Jurkat, Clone E6-1 (cell line): ENCODE measurements at regions not wholly inside any gene's neighbourhood (a gene's known extent, or its start where the extent isn't known, plus 50 kb on each side); places are given as distances from the start of the nearest gene placed in this dataset.

ENCODE experiments used
- DNase-seq: peaks from one replicate; pipeline ENCODE4 v3.0.0-alpha.2; 2011; ENCODE audit warnings: low read depth, low spot score
- H3K4me3 ChIP-seq: 2 replicates; pipeline ENCODE4 v1.5.1; 2011; ENCODE audit warnings: mild to moderate bottlenecking, low read length, control low read depth, moderate library complexity

DNA sequence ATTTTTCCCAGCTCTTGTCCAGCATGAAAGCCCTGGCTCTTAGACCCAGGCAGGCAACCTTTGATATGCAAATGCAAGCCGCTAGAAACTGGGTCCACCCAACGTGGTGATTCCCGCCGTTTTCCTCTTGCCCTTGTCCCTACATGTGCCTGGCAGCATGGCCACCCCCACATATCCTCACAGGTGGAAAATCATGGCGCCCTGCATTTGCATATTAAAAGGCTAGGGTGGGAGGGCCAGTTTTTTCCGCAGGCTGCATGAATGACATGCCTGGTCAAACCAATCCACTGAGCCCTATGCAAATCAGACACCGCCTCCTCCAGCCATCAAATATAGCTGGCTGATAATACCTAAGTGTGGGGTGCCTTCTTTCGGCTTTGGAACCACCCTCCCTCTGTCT, 1091.8 kb upstream of the NXPH2 start:
- H3K4me3 ChIP-seq: no peak overlapping the region
- DNase-seq: no peak

DNA sequence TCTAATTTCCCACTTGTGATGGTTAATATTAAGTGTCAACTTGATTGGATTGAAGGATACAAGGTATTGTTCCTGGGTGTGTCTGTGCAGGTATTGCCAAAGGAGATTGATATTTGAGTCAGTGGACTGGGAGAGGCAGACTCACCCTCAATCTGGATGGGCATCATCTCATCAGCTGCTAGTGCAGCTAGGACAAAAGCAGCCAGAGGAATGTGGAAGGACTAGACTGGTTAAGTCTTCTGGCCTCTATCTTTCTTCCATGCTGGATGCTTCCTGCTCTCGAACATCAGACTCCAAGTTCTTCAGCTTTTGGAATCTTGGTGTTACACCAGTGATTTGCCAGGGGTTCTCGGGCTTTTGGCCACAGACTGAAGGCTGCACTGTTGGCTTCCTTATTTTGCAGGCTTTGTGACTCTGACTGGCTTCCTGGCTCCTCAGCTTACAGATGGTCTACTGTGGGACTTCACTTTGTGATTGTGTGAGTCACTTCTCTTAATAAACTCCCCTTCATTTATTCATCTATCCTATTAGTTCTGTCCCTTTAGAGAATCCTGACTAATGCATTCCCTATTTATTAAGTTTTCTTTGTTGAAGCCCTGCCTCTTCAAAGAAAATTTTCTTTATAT, 1087.5 kb upstream of the NXPH2 start:
- DNase-seq: no peak
- H3K4me3 ChIP-seq: no peak overlapping the region

DNA sequence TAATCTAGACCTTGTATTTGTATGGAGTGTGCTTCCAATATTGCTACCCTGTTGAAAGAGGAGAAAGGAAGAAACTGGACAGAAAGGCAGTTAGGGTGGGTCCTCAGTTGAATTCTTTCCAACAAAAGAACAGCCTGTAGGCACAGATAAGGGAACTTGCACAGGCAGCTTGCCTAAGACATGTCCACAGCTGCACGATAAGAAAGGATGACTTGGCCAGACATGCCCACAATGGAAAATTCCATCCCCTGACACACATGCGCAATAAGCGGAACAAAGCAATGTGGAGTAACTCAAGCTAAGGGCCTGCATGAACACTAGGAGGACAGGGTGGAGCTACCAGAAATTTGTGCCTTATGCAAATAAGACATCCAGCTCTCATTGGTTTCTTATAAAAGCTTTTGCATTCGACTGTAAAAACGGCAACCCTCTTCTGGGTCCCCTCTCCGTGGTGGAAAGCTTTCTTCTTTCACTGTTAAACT, 1084.7 kb upstream of the NXPH2 start:
- DNase-seq: no peak

DNA sequence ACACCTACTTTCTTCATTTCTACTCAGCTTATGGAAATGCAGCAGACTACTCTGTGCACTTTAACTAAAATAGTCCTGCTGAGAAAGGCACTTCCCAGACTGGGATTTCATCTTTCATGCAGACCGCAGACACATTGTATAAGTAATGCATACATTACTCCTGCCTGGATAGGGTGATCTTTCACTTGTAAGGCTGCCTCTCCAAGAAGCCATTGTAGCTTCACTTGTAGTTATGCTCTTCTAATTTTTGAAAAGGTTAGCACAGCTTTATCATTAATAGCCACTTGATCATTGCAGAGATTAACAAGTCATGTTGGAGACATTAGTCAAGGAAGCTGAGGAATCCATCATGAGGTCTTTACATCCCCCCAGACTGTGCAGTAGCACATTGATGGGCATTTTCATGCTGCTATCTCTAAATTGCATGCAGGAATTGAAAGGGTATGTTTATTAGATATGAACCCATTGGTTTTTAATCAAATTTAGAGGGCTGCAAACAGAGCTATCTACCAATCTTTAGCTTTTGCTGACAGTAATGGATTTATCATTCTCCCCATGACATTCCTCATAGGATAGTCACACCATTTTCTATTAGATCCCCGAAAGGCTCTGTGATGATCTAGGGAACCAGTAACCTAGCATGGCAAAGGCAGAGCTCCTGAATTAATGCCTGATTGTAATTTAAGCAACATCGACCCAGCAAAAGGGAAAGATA, 1074.7 kb upstream of the NXPH2 start:
- no peak overlapping the region for H3K4me3 ChIP-seq
- no peak for DNase-seq

More for the DNA sequence above, 1084.7 kb upstream of the NXPH2 start:
- no peak overlapping the region for H3K4me3 ChIP-seq

DNA sequence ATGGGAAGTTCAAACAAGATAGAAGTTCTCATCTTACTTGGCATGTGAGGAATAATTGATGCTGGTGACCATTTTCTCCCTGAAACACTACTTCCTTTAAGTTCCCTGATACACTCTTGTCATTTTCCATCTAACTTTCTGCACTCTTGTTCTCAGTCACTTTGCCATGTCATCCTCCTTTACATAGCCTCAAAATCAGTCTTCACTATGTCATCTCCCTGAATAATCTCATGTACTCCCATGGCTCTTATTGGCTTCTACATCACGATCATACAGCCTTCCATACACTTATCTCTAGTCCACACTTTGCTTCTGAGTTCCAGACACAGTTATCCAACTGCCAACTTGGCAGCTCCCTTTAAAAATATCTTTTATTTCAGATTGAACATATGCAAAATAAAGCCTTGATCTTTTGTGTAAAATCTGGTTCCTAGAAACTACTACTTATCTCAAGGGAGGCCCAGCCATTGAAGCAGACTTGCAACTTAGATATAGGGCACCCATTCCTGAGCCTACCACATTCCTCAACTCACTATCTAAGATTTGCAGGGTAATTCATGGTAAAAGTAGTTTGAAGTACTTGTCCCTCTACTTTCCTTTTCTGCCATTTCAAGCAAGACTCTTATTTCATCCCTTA, 1070.2 kb upstream of the NXPH2 start:
- no peak for DNase-seq

DNA sequence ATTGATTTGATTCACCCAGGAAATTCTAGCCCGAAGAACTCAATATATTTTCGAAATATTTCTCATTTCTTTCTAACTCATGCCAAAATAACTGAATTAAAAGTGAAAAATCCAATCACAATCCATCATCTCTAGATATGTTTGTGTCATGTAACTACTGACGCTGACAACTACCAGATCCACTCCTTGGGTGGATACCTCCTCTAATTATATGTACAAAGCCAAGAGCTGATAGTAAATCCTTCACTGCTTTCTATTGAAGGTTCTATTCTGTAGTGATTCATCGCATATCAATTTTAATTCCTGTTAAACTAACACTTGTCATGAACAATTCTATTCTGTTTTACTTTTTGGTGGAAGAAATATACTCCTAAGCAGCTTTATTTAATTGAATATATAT, 1056.6 kb upstream of the NXPH2 start:
- no peak for DNase-seq
- H3K4me3 ChIP-seq: no peak overlapping the region

More for the DNA sequence above, 1070.2 kb upstream of the NXPH2 start:
- no peak overlapping the region for H3K4me3 ChIP-seq

DNA sequence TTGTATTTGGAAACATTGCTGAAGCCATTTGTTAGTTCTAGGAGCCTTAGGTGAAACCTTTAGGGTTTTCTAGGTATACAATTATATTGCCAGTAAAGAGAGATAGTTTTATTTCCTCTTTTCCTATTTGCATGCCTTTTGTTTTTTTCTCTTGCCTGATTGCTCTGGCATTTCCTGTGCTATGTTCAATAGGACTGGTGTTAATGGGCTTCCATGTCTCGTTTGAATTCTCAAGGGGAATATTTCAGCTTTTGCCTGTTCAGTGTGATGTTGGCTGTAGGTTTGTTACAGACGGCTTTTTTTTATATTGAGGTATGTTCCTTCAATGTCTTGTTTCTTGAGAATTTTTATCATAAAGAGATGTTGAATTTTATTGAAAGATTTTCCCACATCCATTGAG, 1054.9 kb upstream of the NXPH2 start:
- DNase-seq: no peak
- H3K4me3 ChIP-seq: no peak overlapping the region

DNA sequence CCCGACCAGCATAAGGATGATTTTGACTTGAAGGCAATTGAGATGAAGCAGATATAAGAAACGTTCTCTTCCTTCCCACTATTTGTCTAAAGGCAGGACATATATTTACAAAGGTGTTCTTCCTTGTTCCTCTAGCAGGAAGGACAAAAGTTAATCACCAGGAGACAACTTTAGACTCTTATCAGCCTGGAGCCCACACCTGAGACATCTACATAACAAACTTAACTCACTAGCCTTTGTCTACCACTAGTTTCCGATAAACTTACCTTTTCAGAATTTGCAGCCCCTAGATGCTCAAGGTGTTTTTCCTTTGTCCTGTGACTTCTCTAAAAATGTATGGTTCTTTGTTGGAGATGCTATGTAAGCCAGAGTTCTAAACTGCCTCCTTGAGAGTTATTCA, 1047.8 kb upstream of the NXPH2 start:
- no peak overlapping the region for H3K4me3 ChIP-seq
- no peak for DNase-seq

DNA sequence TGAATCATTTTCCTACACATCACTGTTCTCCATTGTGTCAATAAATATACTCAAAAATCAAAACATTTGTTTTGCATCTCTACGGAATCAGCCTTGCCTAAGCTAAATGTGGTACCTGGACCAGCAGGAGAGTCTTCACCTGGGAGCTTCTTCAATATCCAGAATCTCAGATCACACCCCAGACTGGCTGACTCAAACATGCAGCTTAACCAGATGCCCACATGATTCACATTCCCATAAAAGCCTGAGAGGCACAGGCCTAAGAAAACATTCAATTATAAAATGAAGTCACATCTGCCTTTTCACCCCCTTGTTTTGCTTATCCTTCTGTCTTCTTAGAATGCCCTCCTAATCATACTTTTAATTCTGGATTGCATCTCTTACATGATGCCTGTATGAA, 1045.5 kb upstream of the NXPH2 start:
- no peak for DNase-seq
- H3K4me3 ChIP-seq: no peak overlapping the region

DNA sequence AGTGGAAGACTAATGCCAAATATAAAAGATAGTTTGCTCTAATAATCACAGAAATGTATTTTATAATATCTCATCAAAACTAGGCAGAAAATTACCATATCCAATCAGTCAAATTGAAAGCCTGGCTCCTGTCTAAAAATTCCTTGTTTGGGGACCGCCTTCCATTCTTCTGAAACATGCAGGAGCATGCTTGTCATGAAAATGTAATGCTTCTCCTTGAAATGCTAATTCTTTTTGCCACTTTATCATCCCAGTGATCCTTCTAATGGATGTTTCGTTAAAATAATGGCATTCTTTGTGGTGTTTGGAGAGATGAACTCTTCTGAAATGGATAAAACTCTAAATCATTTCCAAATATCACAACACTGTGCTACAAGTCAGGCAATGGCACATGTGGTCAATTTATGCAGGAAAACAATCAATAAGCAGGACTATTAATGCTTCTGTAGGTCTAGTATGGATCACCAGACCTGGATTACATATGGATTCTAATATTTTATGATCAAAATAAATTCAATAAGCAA, 1039.1 kb upstream of the NXPH2 start:
- DNase-seq: no peak
- no peak overlapping the region for H3K4me3 ChIP-seq

DNA sequence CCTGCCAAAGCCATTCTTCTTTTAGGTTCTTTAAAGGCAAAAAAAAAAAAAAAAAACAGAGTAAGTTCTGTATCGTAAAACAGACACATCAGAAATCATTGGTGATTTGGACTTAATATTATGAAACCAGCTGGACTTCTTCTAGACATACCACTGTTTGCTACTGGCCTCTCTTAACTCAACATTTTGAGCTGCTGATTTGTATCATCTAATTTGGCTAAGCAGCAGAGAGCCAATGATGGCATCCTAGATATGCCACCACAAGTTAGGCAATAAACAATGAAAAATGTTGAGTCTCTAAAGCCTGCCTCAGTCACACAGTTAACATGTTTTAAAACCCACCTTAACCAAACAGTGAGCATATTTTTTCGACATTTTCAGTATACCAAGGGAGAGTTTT, 1034.3 kb upstream of the NXPH2 start:
- no peak overlapping the region for H3K4me3 ChIP-seq
- DNase-seq: no peak

DNA sequence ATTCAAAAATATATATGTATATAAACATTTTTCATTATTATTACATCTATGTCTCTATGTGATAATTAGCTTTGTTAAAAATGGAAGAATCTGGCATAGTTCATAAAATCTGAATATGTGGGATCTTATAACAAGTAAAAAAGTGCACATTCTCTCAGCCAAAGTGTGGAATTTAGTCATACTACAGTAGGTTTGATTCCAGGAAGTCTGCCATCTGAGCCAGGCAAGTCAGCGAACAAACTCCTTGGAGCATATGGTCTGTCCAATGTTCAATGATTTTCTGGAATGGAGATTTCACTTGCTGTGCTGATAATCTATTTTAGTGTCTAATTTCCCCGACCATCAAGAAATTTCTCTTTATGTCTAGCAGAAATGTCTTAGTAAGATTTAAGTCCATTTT, 1033.2 kb upstream of the NXPH2 start:
- no peak overlapping the region for H3K4me3 ChIP-seq
- no peak for DNase-seq

DNA sequence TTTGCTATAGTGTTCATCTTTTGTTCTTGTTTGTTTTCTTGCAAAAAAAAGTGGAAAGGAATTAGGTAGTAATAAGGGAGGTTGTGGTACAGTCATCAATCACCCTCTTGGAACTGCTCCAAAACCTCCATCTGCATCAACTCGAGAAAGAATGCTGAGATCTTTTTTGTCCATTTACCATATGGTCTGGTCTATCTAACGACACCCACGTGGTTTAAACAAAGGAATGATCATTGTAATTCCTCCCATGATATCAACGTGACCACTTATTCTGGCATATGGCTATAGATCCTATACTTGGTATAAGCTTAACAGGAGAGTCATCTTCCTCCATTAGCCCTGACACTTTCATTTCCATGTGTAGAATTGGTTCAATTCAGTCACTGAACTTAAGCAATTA, 1025.3 kb upstream of the NXPH2 start:
- no peak for DNase-seq
- H3K4me3 ChIP-seq: no peak overlapping the region

DNA sequence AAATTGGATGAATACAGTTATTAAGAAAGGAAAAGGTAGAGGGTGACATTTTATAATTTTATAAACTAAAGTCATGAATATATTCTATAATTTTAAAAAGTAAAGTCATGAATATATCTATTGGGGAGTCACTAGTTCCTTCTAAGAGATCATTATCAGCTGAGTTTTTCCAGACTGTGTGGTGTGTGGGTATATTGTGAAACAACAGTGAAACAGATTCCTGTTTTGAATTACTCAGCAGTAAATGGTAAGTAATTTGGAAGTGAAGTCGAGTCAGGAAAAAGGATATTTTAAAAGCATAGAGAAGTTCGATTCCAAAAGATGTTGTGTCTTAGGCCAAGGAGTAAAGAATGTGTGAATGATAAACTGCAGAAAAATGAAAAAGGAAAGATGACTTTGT, 1018.2 kb upstream of the NXPH2 start:
- DNase-seq: no peak
- H3K4me3 ChIP-seq: no peak overlapping the region

DNA sequence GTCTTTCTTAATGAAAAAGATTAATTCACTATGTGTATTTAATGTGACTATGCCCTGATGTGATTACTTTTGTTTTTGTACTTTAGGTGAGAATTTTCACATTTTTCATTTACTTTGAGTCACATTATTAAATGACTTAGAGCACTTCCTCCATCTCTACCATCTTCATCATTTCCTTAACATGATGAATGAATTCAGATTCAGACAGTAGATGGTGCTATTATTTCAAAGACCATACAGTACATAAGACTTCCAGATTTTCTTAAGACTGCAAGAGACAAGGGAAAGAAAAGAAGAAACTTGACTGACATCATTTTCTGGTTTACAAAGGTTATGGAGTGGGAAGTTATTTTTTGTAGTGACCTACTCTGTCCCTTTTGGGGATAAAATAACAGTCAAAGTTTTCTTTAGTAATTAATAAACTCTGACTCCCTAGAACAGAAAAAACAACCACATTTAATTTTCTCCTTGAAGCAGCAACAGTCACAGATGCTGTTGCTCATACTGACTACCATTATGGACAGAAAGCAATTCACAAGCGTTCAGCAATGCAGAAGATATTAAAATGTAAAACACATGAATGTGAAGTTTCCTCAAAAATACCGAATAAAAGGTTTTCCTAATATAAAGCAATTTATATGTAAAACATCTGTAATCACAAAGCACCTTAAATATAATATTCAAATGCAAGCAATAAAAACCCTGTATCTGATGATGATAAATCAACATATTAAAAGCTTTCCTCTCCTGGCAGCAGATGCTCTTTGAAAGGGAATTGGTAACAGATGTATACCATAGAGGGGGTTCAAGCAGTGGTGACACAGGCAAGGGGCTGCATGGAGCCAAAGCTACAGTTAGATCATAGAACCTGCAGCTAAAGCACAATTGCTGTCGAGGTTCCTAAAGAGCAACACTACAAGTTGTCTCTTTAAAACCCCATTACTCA, 1010.9 kb upstream of the NXPH2 start:
- DNase-seq: peak; percentile 29
- H3K4me3 ChIP-seq: no peak overlapping the region

DNA sequence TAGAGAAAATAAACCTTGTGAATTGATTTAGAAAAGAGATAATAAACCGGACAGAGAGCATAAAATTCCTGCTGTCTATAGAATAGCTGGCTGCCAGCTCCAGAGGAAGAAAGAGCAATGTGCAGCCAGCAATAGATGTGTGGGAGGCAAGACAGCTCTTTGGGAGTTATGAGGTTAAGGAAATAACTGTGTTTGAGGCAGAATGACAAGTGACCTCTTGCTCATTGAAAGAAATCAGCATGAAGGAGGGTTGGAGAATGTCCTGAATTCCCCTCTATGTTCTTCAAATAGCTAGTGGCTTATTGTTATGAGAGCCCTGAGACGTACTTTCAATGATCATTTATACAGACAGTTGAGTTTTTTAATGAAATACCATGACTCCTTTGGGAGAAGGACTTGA, 1009.9 kb upstream of the NXPH2 start:
- no peak for DNase-seq
- H3K4me3 ChIP-seq: no peak overlapping the region

DNA sequence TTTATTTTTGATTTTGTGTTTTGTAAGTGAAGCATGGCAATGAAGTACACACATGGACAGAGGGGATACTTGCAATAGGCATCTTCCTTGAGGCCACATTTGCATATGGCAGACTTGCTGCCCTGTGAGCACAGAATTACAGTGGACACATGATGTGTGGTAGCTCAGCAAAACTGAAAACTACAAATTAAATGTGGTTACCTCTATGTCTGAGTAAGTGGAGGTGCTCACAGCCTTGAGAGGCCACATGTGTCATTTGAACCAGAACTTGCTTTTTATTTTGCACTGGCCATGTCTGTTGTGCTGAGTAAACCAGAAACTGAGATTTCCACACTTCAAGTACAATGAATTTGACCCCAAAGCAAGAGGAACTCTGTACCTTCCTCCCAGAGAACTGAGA, 998.5 kb upstream of the NXPH2 start:
- no peak for DNase-seq
- no peak overlapping the region for H3K4me3 ChIP-seq

DNA sequence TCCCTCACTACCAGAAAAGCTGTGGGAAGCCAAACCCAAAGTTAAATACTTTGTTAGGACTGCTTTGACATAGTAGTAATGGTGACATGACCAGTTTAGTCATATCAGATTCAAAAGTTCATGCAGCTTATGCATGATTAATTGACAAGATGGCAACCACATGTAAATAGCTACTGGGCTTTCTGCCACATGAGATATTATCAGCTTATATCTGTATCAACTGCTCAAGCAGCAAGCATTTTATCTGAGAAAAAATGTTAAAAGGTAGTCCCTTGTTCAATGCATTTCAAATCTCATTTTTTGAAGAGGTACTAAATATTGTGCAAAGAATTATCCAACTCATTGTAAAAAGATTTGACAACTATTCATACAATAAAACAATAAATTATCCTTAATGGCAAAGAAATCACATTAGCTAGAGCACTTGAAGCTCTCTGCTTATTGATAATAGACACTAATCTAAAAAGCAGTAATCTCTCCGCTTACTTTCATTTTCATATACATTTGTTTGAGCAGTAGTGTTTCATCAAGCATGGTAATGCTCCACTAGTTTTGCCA, 993.6 kb upstream of the NXPH2 start:
- no peak for DNase-seq
- H3K4me3 ChIP-seq: no peak overlapping the region

DNA sequence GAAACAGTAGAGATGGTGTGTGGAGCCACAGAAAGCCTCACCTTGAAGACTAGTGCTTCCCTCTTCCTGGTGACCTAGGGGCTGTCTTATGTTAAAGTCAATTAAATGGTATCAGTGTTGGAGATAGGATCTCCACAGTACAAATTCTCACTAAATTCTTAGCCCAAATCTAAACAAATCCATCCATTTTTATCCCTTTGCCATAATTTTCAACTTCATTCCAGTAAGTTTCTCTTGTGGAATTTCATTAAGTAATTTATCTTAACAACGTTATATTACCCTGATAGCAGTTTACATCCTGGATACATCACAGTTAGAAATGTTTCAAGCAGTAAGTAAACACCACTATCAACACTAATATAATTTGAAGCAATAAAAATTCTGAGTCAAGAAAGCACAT, 989.4 kb upstream of the NXPH2 start:
- no peak for DNase-seq
- no peak overlapping the region for H3K4me3 ChIP-seq
